HG03460 (cell line): ENCODE measurements at regions not wholly inside any gene's neighbourhood (a gene's known extent, or its start where the extent isn't known, plus 50 kb on each side); places are given as distances from the start of the nearest gene placed in this dataset.
"Not testable (repeated sequence)": the region's sequence is repeated elsewhere in the genome, so short reads cannot be mapped to it uniquely, and the experiment has no call there.

ENCODE experiments used
- ATAC-seq: cut with Tn5 transposase; IDR thresholded peaks from one replicate; pipeline ENCODE4 v1.9.1; 2021; ENCODE audit not compliant: unreplicated experiment

- not testable (repeated sequence) for ATAC-seq
These were observed 89.9 kb upstream of the ZNF608 start for GRCh38 chr5:124836314-124836713.

- no peak for ATAC-seq
These were observed 93.0 kb upstream of the ZNF608 start for GRCh38 chr5:124839371-124839998.

GRCh38 chr5:124841829-124842712 lies 95.6 kb upstream of the ZNF608 start:
- no peak for ATAC-seq

GRCh38 chr5:124842725-124843595 lies 96.5 kb upstream of the ZNF608 start:
- ATAC-seq: no peak

- ATAC-seq: no peak
These were observed 97.1 kb upstream of the ZNF608 start for GRCh38 chr5:124843596-124843899.

GRCh38 chr5:124844371-124844920 lies 98.0 kb upstream of the ZNF608 start:
- no peak for ATAC-seq

GRCh38 chr5:124847907-124848306 lies 101.5 kb upstream of the ZNF608 start:
- no peak for ATAC-seq

GRCh38 chr5:124849774-124850173 lies 103.3 kb upstream of the ZNF608 start:
- ATAC-seq: no peak

- ATAC-seq: no peak
These were observed 110.3 kb upstream of the ZNF608 start for GRCh38 chr5:124856726-124857125.

GRCh38 chr5:124858612-124859011 lies 112.2 kb upstream of the ZNF608 start:
- ATAC-seq: no peak

GRCh38 chr5:124859027-124859426 lies 112.6 kb upstream of the ZNF608 start:
- no peak for ATAC-seq

- no peak for ATAC-seq
These were observed 113.3 kb upstream of the ZNF608 start for GRCh38 chr5:124859556-124860290.

- no peak for ATAC-seq
These were observed 113.8 kb upstream of the ZNF608 start for GRCh38 chr5:124860291-124860655.

- ATAC-seq: no peak
These were observed 118.6 kb upstream of the ZNF608 start for GRCh38 chr5:124865066-124865465.

GRCh38 chr5:124865603-124866354 lies 119.3 kb upstream of the ZNF608 start:
- ATAC-seq: no peak

- no peak for ATAC-seq
These were observed 120.1 kb upstream of the ZNF608 start for GRCh38 chr5:124866355-124867136.

- no peak for ATAC-seq
These were observed 120.8 kb upstream of the ZNF608 start for GRCh38 chr5:124867137-124867704.

- ATAC-seq: no peak
These were observed 122.2 kb upstream of the ZNF608 start for GRCh38 chr5:124868676-124869075.
